SK-N-MC (cell line): ENCODE measurements at regions not wholly inside any gene's neighbourhood (a gene's known extent, or its start where the extent isn't known, plus 50 kb on each side); places are given as distances from the start of the nearest gene placed in this dataset.

Experiments
- EZH2 ChIP-seq: fragments of 200-600 bp; sonication (generic); IDR thresholded peaks from one replicate; pipeline ENCODE4 v1.6.1; 2017; ENCODE audit warnings: antibody characterized with exemption
- FOXP2 ChIP-seq: optimal IDR thresholded peaks from 2 replicates; pipeline ENCODE3; 2011; ENCODE audit warnings: mild to moderate bottlenecking, moderate library complexity; ENCODE audit not compliant: insufficient read depth; ENCODE audit errors: extremely low read length, control extremely low read depth
- POLR2AphosphoS5 ChIP-seq: IDR thresholded peaks from 2 replicates; pipeline ENCODE4 v1.6.1; 2012; ENCODE audit warnings: mild to moderate bottlenecking, low read depth, low read length, borderline replicate concordance

GRCh38 chr5:6118691-6119090 is 259.7 kb downstream of the MED10 start:
- no peak for TF ChIP-seq FOXP2
- TF ChIP-seq POLR2AphosphoS5, result no peak
- TF ChIP-seq EZH2, result no peak
